HepG2 (cell line): ENCODE measurements at regions not wholly inside any gene's neighbourhood (a gene's known extent, or its start where the extent isn't known, plus 50 kb on each side); places are given as distances from the start of the nearest gene placed in this dataset.

Experiments used
- ATAC-seq: fragments of 200-7000 bp; cut with Tn5 transposase; 3 replicates; pipeline ENCODE4 v1.9.1; 2020; ENCODE audit warnings: mild to moderate bottlenecking, moderate library complexity
- BruUV-seq: library from RNA; stranded (reverse); fragments of 400-500 nt; replicated peaks from 2 replicates; lab custom pipeline; 2021; lab: Mats Ljungman, UMichigan
- CTCF ChIA-PET: fragments of 300-600 bp; formaldehyde crosslinking; extraction: SDS; loops from one replicate; lab custom pipeline; 2021; ENCODE audit warnings: low total read pairs, inconsistent platforms, low intra/inter-chr PET ratio; lab: Yijun Ruan, JAX
- POLR2A ChIA-PET: fragments of 350-600 bp; sonication (Branson Sonifier 250); formaldehyde crosslinking; loops from one replicate; lab custom pipeline; 2020; ENCODE audit warnings: antibody characterized with exemption, inconsistent platforms; lab: Yijun Ruan, JAX
- DNase-seq: peaks from one replicate; pipeline ENCODE4 v3.0.0-alpha.2; 2015; ENCODE audit warnings: low spot score
- FAIRE-seq: peaks from 3 replicates; lab custom pipeline; 2011; peaks lifted over from hg19 to GRCh38; lab: Jason Lieb, UNC
- H2AFZ ChIP-seq: one replicate; pipeline ENCODE4 v1.6.1; 2011; ENCODE audit warnings: low read length, inconsistent platforms
- H3K27ac ChIP-seq: fragments of 300-600 bp; 3 replicates; pipeline ENCODE4 v1.8.0; 2011; ENCODE audit warnings: mixed run types, mild to moderate bottlenecking, mixed read lengths, low read length, inconsistent platforms; ENCODE audit not compliant: insufficient read depth; ENCODE audit errors: extremely low read length
- H3K27me3 ChIP-seq, 2 experiments: fragments of 200-600 bp in 1 of 2; 2 replicates in 1 of 2; 3 replicates in 1 of 2; pipeline versions ENCODE4 v1.6.0 to v1.8.0; 2011; ENCODE audit warnings: low read length in 2 of 2, mild to moderate bottlenecking in 2 of 2, moderate library complexity in 2 of 2, inconsistent platforms in 1 of 2; ENCODE audit not compliant: insufficient read depth in 2 of 2, control insufficient read depth in 1 of 2
- H3K36me3 ChIP-seq, 2 experiments: fragments of 200-600 bp in 1 of 2; replicated peaks in 1 of 2; 2 replicates in 1 of 2; 3 replicates in 1 of 2; pipeline versions ENCODE4 v1.5.1 to v1.8.0; 2011; ENCODE audit warnings: low read length in 2 of 2, inconsistent platforms in 1 of 2; ENCODE audit not compliant: insufficient read depth in 2 of 2, control insufficient read depth in 1 of 2
- H3K4me1 ChIP-seq: 2 replicates; pipeline ENCODE4 v1.5.1; 2012; ENCODE audit warnings: low read length, inconsistent platforms; ENCODE audit not compliant: insufficient read depth
- H3K4me2 ChIP-seq: 2 replicates; pipeline ENCODE4 v1.6.0; 2011; ENCODE audit warnings: low read depth, low read length, inconsistent platforms
- H3K4me3 ChIP-seq, 3 experiments: fragments of 200-600 bp in 1 of 3; sonication (generic), shearing (Covaris generic) in 1 of 3; replicated peaks in 1 of 3; 2 replicates each; pipeline ENCODE4 v1.5.1; 2011 to 2016; ENCODE audit warnings: low read length in 3 of 3, inconsistent platforms in 2 of 3, low read depth in 2 of 3, mild to moderate bottlenecking in 2 of 3, control low read depth in 1 of 3, mixed read lengths in 1 of 3; ENCODE audit not compliant: insufficient read depth in 1 of 3
- H3K79me2 ChIP-seq: one replicate; pipeline ENCODE4 v1.6.1; 2011; ENCODE audit warnings: low read length, inconsistent platforms; ENCODE audit not compliant: insufficient read depth
- H3K9ac ChIP-seq: 2 replicates; pipeline ENCODE4 v1.6.0; 2011; ENCODE audit warnings: mild to moderate bottlenecking, low read depth, low read length, inconsistent platforms; ENCODE audit not compliant: insufficient read depth
- H3K9me3 ChIP-seq: 2 replicates; pipeline ENCODE4 v1.5.1; 2012; ENCODE audit warnings: mild to moderate bottlenecking, low read length
- H4K20me1 ChIP-seq: 2 replicates; pipeline ENCODE4 v1.6.0; 2011; ENCODE audit warnings: inconsistent platforms, mild to moderate bottlenecking, low read length, moderate library complexity; ENCODE audit not compliant: insufficient read depth
- BCL6 ChIP-seq: IDR thresholded peaks from 2 replicates; pipeline ENCODE4 v1.6.1; 2016; ENCODE audit warnings: missing genetic modification reagents, missing compliant biosample characterization
- ELK4 ChIP-seq: sonication (generic); formaldehyde crosslinking; IDR thresholded peaks from 2 replicates; pipeline ENCODE4 v1.9.0; 2021; ENCODE audit warnings: missing genetic modification reagents, borderline replicate concordance
- GABPB1 ChIP-seq: IDR thresholded peaks from 2 replicates; pipeline ENCODE4 v1.6.1; 2016; ENCODE audit warnings: mild to moderate bottlenecking, missing genetic modification reagents, moderate library complexity, missing compliant biosample characterization
- KAT7 ChIP-seq: IDR thresholded peaks from 2 replicates; pipeline ENCODE4 v1.6.1; 2018; ENCODE audit warnings: borderline replicate concordance, missing compliant biosample characterization
- MEIS2 ChIP-seq: sonication (generic); formaldehyde crosslinking; IDR thresholded peaks from 2 replicates; pipeline ENCODE4 v1.9.0; 2021; ENCODE audit warnings: mild to moderate bottlenecking, missing genetic modification reagents
- ONECUT2 ChIP-seq: sonication (generic); formaldehyde crosslinking; IDR thresholded peaks from 2 replicates; pipeline ENCODE4 v1.4.0; 2020; ENCODE audit warnings: missing genetic modification reagents
- PHF5A ChIP-seq: IDR thresholded peaks from one replicate; pipeline ENCODE4 v1.6.1; 2018; ENCODE audit warnings: low read depth, missing genetic modification reagents; ENCODE audit not compliant: unreplicated experiment
- PREB ChIP-seq: sonication (generic); formaldehyde crosslinking; IDR thresholded peaks from 2 replicates; pipeline ENCODE4 v1.4.0; 2020; ENCODE audit warnings: missing genetic modification reagents
- SNRNP70 ChIP-seq: fragments of 200-400 bp; formaldehyde crosslinking; IDR thresholded peaks from 2 replicates; pipeline ENCODE4 v1.6.1; 2017; ENCODE audit warnings: mild to moderate bottlenecking, low read depth, low read length, moderate library complexity
- SP1 ChIP-seq, 2 experiments: fragments of 450-650 bp in 1 of 2; sonication (generic) in 1 of 2; formaldehyde crosslinking in 1 of 2; IDR thresholded peaks; 2 replicates each; pipeline versions ENCODE4 v1.4.0 to v1.6.1; 2016 to 2020; ENCODE audit warnings: missing genetic modification reagents in 1 of 2
- TRAFD1 ChIP-seq: sonication (generic); formaldehyde crosslinking; IDR thresholded peaks from 2 replicates; pipeline ENCODE4 v1.5.1; 2020; ENCODE audit warnings: missing genetic modification reagents, mild to moderate bottlenecking, borderline replicate concordance
- ZBTB7A ChIP-seq: sonication (generic); formaldehyde crosslinking; IDR thresholded peaks from 2 replicates; pipeline ENCODE4 v1.8.0; 2022; ENCODE audit warnings: mild to moderate bottlenecking, missing genetic modification reagents
- ZIK1 ChIP-seq: sonication (generic); formaldehyde crosslinking; IDR thresholded peaks from 2 replicates; pipeline ENCODE4 v1.5.0; 2020; ENCODE audit warnings: mild to moderate bottlenecking, low read depth, missing genetic modification reagents, borderline replicate concordance
- ZNF552 ChIP-seq: sonication (generic); formaldehyde crosslinking; IDR thresholded peaks from 2 replicates; pipeline ENCODE4 v1.9.0; 2022; ENCODE audit warnings: missing genetic modification reagents, mild to moderate bottlenecking, borderline replicate concordance
- ZSCAN21 ChIP-seq: sonication (generic); formaldehyde crosslinking; IDR thresholded peaks from 2 replicates; pipeline ENCODE4 v1.8.0; 2022; ENCODE audit warnings: mild to moderate bottlenecking, missing genetic modification reagents, moderate library complexity, borderline replicate concordance
- WGBS: methylation state at CpG from one replicate; pipeline ENCODE4 v1.1.6; 2017; ENCODE audit warnings: low lambda C conversion rate; 5-methylcytosine and 5-hydroxymethylcytosine counted together
- in situ Hi-C: cut with HindIII; loops from 2 replicates; pipeline ENCODE4 v1.10.0; 2017; ENCODE audit warnings: low pct_unique_long_range_greater_than_20kb; ENCODE audit not compliant: extremely low pct_ligation_motif_present
- intact Hi-C: fragments of 100-400 bp; cut with micrococcal nuclease; formaldehyde crosslinking; loops from one replicate; pipeline ENCODE4 v1.10.0; 2022; ENCODE audit not compliant: unreplicated experiment

GRCh38 chr16:22734368-22734767, 79.6 kb upstream of the HS3ST2 start:
- DNase-seq (no peak), FAIRE-seq (no peak), ATAC-seq (peak; percentile 54)
- H3K27ac ChIP-seq, result no peak overlapping the region
- no TSS peak for BruUV-seq
- H2AFZ ChIP-seq, result no peak overlapping the region
- no peaks in the 10 kb centered on the region for H4K20me1 ChIP-seq
- no peaks in the 10 kb centered on the region for H3K36me3 ChIP-seq
- in situ Hi-C loops, result no loop called here
- H3K4me2 ChIP-seq, result no peak overlapping the region
- POLR2A ChIA-PET, result no interaction called here
- H3K4me3 ChIP-seq, result no peak overlapping the region
- TF ChIP-seq PREB, result no peak
- no peak for TF ChIP-seq MEIS2 (CRISPR knock-in tag)
- TF ChIP-seq SP1 (IDR thresholded peaks at IDR 0.05), result no peak
- no peak for TF ChIP-seq SP1 (CRISPR knock-in tag; IDR thresholded peaks at IDR 0.05)
- TF ChIP-seq SNRNP70, result no peak
- TF ChIP-seq GABPB1 (CRISPR knock-in tag), result no peak
- no peak for TF ChIP-seq ZNF552 (CRISPR knock-in tag)
- TF ChIP-seq ELK4 (CRISPR knock-in tag), result no peak
- TF ChIP-seq BCL6, result no peak
- no peak for TF ChIP-seq ONECUT2 (CRISPR knock-in tag)
- TF ChIP-seq ZIK1, result no peak
- no peak for TF ChIP-seq TRAFD1
- no peak for TF ChIP-seq ZSCAN21 (CRISPR knock-in tag)
- TF ChIP-seq ZBTB7A (CRISPR knock-in tag), result no peak
- TF ChIP-seq KAT7 (CRISPR knock-in tag), result no peak
- TF ChIP-seq PHF5A (CRISPR knock-in tag), result no peak
- CTCF ChIA-PET, result no interaction called here
- H3K4me1 ChIP-seq, result peaks cover 5% of the 10 kb centered on the region; the same call in 1 of the 2 replicates
- H3K9ac ChIP-seq, result no peak overlapping the region
- no peaks in the 10 kb centered on the region for H3K79me2 ChIP-seq
- 19% methylated on average over 12 of the region's 12 CpGs for WGBS
- intact Hi-C loops, result no loop called here
- no peaks in the 10 kb centered on the region for H3K9me3 ChIP-seq
- H3K27me3 ChIP-seq, result peaks cover 2 to 37% of the 10 kb centered on the region in 2 experiments; a peak in 4 of 5 replicates
